SJCRH30 (cell line): ENCODE measurements at regions not wholly inside any gene's neighbourhood (a gene's known extent, or its start where the extent isn't known, plus 50 kb on each side); places are given as distances from the start of the nearest gene placed in this dataset.

Experiments
- DNase-seq, 2 experiments: peaks; one replicate each; pipeline ENCODE4 v3.0.0-alpha.2; 2015 to 2020
- H3K27ac ChIP-seq: fragments of 250-450 bp; sonication (Bioruptor Pico); 2 replicates; pipeline ENCODE4 v1.5.1; 2020; ENCODE audit warnings: mild to moderate bottlenecking, moderate library complexity
- H3K27me3 ChIP-seq: fragments of 250-450 bp; sonication (Bioruptor Pico); 2 replicates; pipeline ENCODE4 v1.5.1; 2020; ENCODE audit warnings: mild to moderate bottlenecking, moderate library complexity
- H3K36me3 ChIP-seq: fragments of 250-450 bp; sonication (Bioruptor Pico); 2 replicates; pipeline ENCODE4 v1.5.1; 2020; ENCODE audit warnings: mild to moderate bottlenecking, moderate library complexity
- H3K4me1 ChIP-seq: fragments of 250-450 bp; sonication (Bioruptor Pico); 2 replicates; pipeline ENCODE4 v1.5.1; 2020; ENCODE audit warnings: mild to moderate bottlenecking, moderate library complexity
- H3K4me3 ChIP-seq: fragments of 250-450 bp; sonication (Bioruptor Pico); 2 replicates; pipeline ENCODE4 v1.5.1; 2020; ENCODE audit warnings: mild to moderate bottlenecking, moderate library complexity
- H3K9me3 ChIP-seq: fragments of 250-450 bp; sonication (Bioruptor Pico); replicated peaks from 2 replicates; pipeline ENCODE4 v1.5.1; 2020; ENCODE audit warnings: mild to moderate bottlenecking, moderate library complexity

- Histone ChIP-seq H3K4me1 (no peaks in the 10 kb centered on the region), H3K36me3 (no peaks in the 10 kb centered on the region), H3K27me3 (no peaks in the 10 kb centered on the region), H3K4me3 (no peak overlapping the region), H3K27ac (no peak overlapping the region), H3K9me3 (no peaks in the 10 kb centered on the region)
- no peak for DNase-seq
Observed at GRCh38 chr15:60184579-60184978, 180.5 kb downstream of the FOXB1 start.

DNA sequence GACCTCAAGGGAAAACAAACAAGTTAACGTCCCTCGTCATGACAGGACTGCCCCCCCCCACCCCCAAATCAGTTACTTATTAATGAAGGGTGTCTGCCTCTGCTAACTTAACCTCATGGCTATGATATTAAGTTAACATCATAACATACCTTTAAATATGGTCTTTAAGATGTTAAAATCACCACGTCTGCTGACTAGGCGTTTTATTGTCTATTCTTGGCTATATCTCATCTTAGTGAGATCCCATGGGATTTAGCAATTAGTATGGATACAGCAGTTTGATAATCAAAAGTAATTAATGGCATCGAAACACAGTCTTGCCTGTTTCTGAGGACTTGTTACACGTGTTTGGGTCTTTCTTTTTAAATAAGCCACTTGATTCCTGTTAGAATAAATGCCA lies 186.9 kb downstream of the FOXB1 start:
- Histone ChIP-seq H3K36me3 (no peaks in the 10 kb centered on the region), H3K27me3 (no peaks in the 10 kb centered on the region), H3K4me3 (no peak overlapping the region), H3K9me3 (no peaks in the 10 kb centered on the region), H3K27ac (no peak overlapping the region), H3K4me1 (no peaks in the 10 kb centered on the region)
- no peak for DNase-seq

DNA sequence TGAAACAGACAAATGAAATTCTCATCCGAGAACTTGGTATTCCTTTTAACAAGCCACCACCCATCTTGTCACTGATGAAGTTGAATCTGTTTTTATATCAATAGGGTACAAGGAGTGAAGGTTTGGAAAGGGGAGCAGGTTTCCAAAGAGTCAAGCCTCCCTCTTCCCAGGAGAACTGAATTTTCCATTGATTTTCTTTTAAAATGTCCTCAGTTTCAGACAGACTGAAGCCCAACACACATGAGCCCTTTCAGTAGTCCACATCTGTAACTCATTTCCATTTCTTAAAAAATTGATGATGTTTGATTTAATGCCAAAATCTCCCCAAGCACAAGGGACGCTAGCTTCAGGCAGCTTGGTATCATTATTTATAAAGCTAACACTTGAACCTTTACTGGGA lies 187.7 kb downstream of the FOXB1 start:
- Histone ChIP-seq H3K9me3 (no peaks in the 10 kb centered on the region), H3K4me1 (no peaks in the 10 kb centered on the region), H3K4me3 (no peak overlapping the region), H3K36me3 (no peaks in the 10 kb centered on the region), H3K27ac (no peak overlapping the region), H3K27me3 (no peaks in the 10 kb centered on the region)
- no peak for DNase-seq

- no peak for DNase-seq
- Histone ChIP-seq H3K27ac (no peak overlapping the region), H3K27me3 (no peaks in the 10 kb centered on the region)
Observed at GRCh38 chr15:60195611-60196010, 191.5 kb downstream of the FOXB1 start.

GRCh38 chr15:60204131-60204885 lies 193.5 kb downstream of the ANXA2 start:
- no peaks in the 10 kb centered on the region for H3K4me1 ChIP-seq
- H3K27me3 ChIP-seq = peaks cover 12% of the 10 kb centered on the region; the same call in 1 of the 2 replicates
- no peak overlapping the region for H3K4me3 ChIP-seq
- H3K36me3 ChIP-seq = no peaks in the 10 kb centered on the region
- H3K27ac ChIP-seq = no peak overlapping the region
- no peak for DNase-seq
- H3K9me3 ChIP-seq = no peaks in the 10 kb centered on the region

More at GRCh38 chr15:60195611-60196010, 191.5 kb downstream of the FOXB1 start:
- Histone ChIP-seq H3K4me1 (no peaks in the 10 kb centered on the region), H3K4me3 (no peak overlapping the region), H3K9me3 (no peaks in the 10 kb centered on the region), H3K36me3 (no peaks in the 10 kb centered on the region)

- Histone ChIP-seq H3K27me3 (0 out of 2 replicates have a peak, but pooled peaks cover 6% of the 10 kb centered on the region), H3K27ac (no peak overlapping the region), H3K4me1 (no peaks in the 10 kb centered on the region), H3K4me3 (no peak overlapping the region), H3K36me3 (no peaks in the 10 kb centered on the region), H3K9me3 (no peaks in the 10 kb centered on the region)
- peak in 1 of 2 experiments; percentile 6 for DNase-seq
Observed at GRCh38 chr15:60208709-60209108, 189.1 kb downstream of the ANXA2 start.

GRCh38 chr15:60212536-60212935 lies 185.2 kb downstream of the ANXA2 start:
- no peaks in the 10 kb centered on the region for H3K4me1 ChIP-seq
- no peaks in the 10 kb centered on the region for H3K27me3 ChIP-seq
- no peak overlapping the region for H3K27ac ChIP-seq
- no peaks in the 10 kb centered on the region for H3K36me3 ChIP-seq
- peak; percentile 8 to 11 for DNase-seq
- no peak overlapping the region for H3K4me3 ChIP-seq
- no peaks in the 10 kb centered on the region for H3K9me3 ChIP-seq

DNA sequence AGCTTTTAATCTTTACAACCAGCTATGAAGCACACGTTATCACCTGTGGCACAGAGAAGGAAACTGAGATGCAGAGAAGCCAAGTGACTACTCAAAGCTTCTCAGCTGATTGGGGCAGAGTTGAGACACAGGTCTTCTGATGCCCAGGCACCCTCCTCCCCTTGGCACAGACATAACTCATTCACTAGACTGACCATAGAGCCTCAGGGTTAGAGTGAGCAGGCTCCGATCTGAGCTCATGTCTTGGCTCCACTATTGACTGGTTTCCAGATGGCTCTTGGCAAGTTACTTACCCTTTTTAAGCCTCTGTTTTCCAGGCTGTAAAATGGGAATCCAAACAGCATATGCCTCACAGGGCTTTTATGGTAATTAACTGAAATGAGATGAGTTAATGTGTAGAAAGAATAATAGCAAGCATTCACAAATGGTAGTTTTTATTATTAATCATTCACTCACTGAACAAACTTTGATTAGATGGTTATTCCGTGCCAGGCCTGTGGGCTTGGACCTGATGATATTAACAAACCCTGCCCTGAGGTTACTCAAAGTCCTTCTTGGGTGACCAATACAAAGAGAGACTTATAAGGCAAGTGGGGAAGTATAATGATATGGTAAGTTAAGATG lies 184.3 kb downstream of the ANXA2 start:
- DNase-seq = no peak
- H3K27ac ChIP-seq = no peak overlapping the region
- H3K9me3 ChIP-seq = no peaks in the 10 kb centered on the region
- H3K4me1 ChIP-seq = no peaks in the 10 kb centered on the region
- 0 out of 2 replicates have a peak, but pooled peaks cover 2% of the 10 kb centered on the region for H3K27me3 ChIP-seq
- no peak overlapping the region for H3K4me3 ChIP-seq
- no peaks in the 10 kb centered on the region for H3K36me3 ChIP-seq

DNA sequence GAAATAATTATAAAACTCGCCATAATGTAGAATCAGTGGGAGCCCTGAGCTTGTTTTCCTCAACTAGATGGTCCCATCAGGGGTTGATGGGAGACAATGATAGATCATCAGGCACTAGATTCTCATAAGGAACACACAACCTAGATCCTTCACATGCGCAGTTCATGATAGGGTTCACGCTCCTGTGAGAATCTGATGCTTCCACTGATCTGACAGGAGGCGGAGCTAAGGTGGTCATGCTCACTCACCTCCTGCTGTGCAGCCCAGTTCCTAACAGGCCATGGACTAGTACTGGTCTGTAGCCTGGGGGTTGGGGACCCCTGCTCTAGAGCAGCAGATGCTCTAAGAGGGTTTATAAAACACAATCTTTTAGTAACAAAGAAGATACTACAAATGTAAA lies 183.6 kb downstream of the ANXA2 start:
- H3K4me1 ChIP-seq = no peaks in the 10 kb centered on the region
- no peaks in the 10 kb centered on the region for H3K36me3 ChIP-seq
- no peaks in the 10 kb centered on the region for H3K9me3 ChIP-seq
- no peak overlapping the region for H3K4me3 ChIP-seq
- DNase-seq = no peak
- H3K27ac ChIP-seq = no peak overlapping the region
- H3K27me3 ChIP-seq = 0 out of 2 replicates have a peak, but pooled peaks cover 3% of the 10 kb centered on the region

- no peak for DNase-seq
- H3K4me3 ChIP-seq = no peak overlapping the region
- H3K9me3 ChIP-seq = no peaks in the 10 kb centered on the region
- no peak overlapping the region for H3K27ac ChIP-seq
- H3K27me3 ChIP-seq = peaks cover 3% of the 10 kb centered on the region; the same call in 1 of the 2 replicates
- no peaks in the 10 kb centered on the region for H3K36me3 ChIP-seq
- H3K4me1 ChIP-seq = no peaks in the 10 kb centered on the region
Observed at GRCh38 chr15:60215225-60215963, 182.4 kb downstream of the ANXA2 start.

- peaks cover 3% of the 10 kb centered on the region; the same call in 1 of the 2 replicates for H3K27me3 ChIP-seq
- H3K4me3 ChIP-seq = no peak overlapping the region
Observed at GRCh38 chr15:60217161-60217560, 180.6 kb downstream of the ANXA2 start.

DNA sequence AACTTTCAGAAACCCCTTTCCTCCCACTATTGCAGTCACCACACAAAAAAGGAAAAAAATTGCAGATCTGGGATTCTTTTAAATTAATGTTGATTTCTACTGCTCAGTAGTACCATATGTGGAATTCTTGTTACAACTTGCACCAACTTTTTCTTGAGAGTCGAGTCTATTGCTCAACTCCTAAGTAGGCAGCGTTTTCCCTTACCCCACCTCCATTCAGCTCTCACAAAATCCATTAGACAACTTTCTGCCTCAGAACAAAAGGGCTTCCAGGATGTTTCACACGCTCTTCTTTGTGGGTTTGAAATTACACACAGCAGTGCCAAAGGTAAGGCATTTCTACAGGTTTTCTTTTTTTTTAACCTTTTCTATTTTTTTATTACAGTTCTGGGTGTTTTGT lies 179.5 kb downstream of the ANXA2 start:
- Histone ChIP-seq H3K4me1 (no peaks in the 10 kb centered on the region), H3K4me3 (no peak overlapping the region), H3K9me3 (no peaks in the 10 kb centered on the region), H3K27ac (no peak overlapping the region), H3K27me3 (peaks cover 3% of the 10 kb centered on the region; the same call in 1 of the 2 replicates), H3K36me3 (no peaks in the 10 kb centered on the region)
- DNase-seq = no peak

More at GRCh38 chr15:60217161-60217560, 180.6 kb downstream of the ANXA2 start:
- H3K9me3 ChIP-seq = no peaks in the 10 kb centered on the region
- H3K36me3 ChIP-seq = no peaks in the 10 kb centered on the region
- no peak overlapping the region for H3K27ac ChIP-seq
- no peak for DNase-seq
- H3K4me1 ChIP-seq = no peaks in the 10 kb centered on the region

DNA sequence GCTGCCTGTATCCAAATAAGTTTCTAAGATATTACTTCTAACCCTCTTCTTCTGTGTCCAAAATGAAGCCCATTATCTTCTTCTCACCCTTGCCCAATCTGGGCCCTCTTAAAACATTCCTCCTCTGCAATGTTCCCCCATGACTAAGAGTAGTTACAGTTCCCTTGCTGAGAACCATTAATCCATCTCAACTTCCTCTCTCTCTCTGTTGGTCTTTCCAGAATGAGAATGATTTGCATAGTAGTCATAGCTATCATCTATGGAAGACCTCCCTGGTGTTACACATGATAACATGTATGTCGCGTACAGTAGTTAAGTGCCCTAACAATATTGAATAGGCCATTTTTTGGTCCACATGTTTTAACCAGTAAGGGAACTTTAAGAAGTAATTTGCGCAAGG lies 177.9 kb downstream of the ANXA2 start:
- Histone ChIP-seq H3K4me3 (no peak overlapping the region), H3K27ac (no peak overlapping the region), H3K9me3 (no peaks in the 10 kb centered on the region), H3K27me3 (peaks cover 3% of the 10 kb centered on the region; the same call in 1 of the 2 replicates), H3K36me3 (no peaks in the 10 kb centered on the region), H3K4me1 (no peaks in the 10 kb centered on the region)
- no peak for DNase-seq

GRCh38 chr15:60221356-60221755 lies 176.4 kb downstream of the ANXA2 start:
- Histone ChIP-seq H3K27ac (no peak overlapping the region), H3K4me1 (no peaks in the 10 kb centered on the region), H3K27me3 (peaks cover 3% of the 10 kb centered on the region; the same call in 1 of the 2 replicates), H3K36me3 (no peaks in the 10 kb centered on the region), H3K4me3 (no peak overlapping the region), H3K9me3 (no peaks in the 10 kb centered on the region)
- no peak for DNase-seq

GRCh38 chr15:60222404-60222803 lies 175.4 kb downstream of the ANXA2 start:
- no peak for DNase-seq

More at GRCh38 chr15:60222404-60222803, 175.4 kb downstream of the ANXA2 start:
- no peaks in the 10 kb centered on the region for H3K4me1 ChIP-seq
- H3K36me3 ChIP-seq = no peaks in the 10 kb centered on the region
- H3K27ac ChIP-seq = no peak overlapping the region
- no peak overlapping the region for H3K4me3 ChIP-seq
- no peaks in the 10 kb centered on the region for H3K9me3 ChIP-seq
- H3K27me3 ChIP-seq = peaks cover 3% of the 10 kb centered on the region; the same call in 1 of the 2 replicates
